Activated naive CD8-positive, alpha-beta T cell (primary cell): ENCODE measurements at regions not wholly inside any gene's neighbourhood (a gene's known extent, or its start where the extent isn't known, plus 50 kb on each side); places are given as distances from the start of the nearest gene placed in this dataset.
"Not testable (repeated sequence)": the region's sequence is repeated elsewhere in the genome, so short reads cannot be mapped to it uniquely, and the experiment has no call there.

Source experiments
- H3K27ac Mint-ChIP-seq: one replicate; pipeline ENCODE4 v1.8.0; 2021; ENCODE audit warnings: mixed read lengths
- H3K27me3 Mint-ChIP-seq: one replicate; pipeline ENCODE4 v1.8.0; 2021; ENCODE audit warnings: mixed read lengths
- H3K36me3 Mint-ChIP-seq: one replicate; pipeline ENCODE4 v1.8.0; 2021; ENCODE audit warnings: mixed read lengths
- H3K4me1 Mint-ChIP-seq: one replicate; pipeline ENCODE4 v1.8.0; 2021; ENCODE audit warnings: low read depth, mixed read lengths
- H3K4me3 Mint-ChIP-seq: one replicate; pipeline ENCODE4 v1.8.0; 2021; ENCODE audit warnings: mild to moderate bottlenecking, mixed read lengths
- H3K9me3 Mint-ChIP-seq: one replicate; pipeline ENCODE4 v1.8.0; 2021; ENCODE audit warnings: low read depth, mixed read lengths

GRCh38 chr3:137820366-137820765 is 56.3 kb downstream of the SOX14 start:
- Mint-ChIP-seq H3K4me3 (no peak overlapping the region), H3K27me3 (peaks cover 7% of the 10 kb centered on the region), H3K4me1 (no peaks in the 10 kb centered on the region), H3K27ac (no peak overlapping the region), H3K9me3 (no peaks in the 10 kb centered on the region), H3K36me3 (no peaks in the 10 kb centered on the region)

GRCh38 chr3:137835096-137835495 is 71.0 kb downstream of the SOX14 start:
- Mint-ChIP-seq H3K27me3 (no peaks in the 10 kb centered on the region), H3K9me3 (no peaks in the 10 kb centered on the region), H3K4me1 (no peaks in the 10 kb centered on the region), H3K36me3 (no peaks in the 10 kb centered on the region), H3K4me3 (no peak overlapping the region), H3K27ac (no peak overlapping the region)

- Mint-ChIP-seq H3K27ac (no peak overlapping the region), H3K27me3 (peaks cover 6% of the 10 kb centered on the region), H3K4me3 (no peak overlapping the region), H3K4me1 (no peaks in the 10 kb centered on the region), H3K36me3 (no peaks in the 10 kb centered on the region), H3K9me3 (no peaks in the 10 kb centered on the region)
Observed at GRCh38 chr3:137845194-137845593, 81.1 kb downstream of the SOX14 start.

GRCh38 chr3:137845666-137846065 is 81.6 kb downstream of the SOX14 start:
- no peaks in the 10 kb centered on the region for H3K36me3 Mint-ChIP-seq
- no peaks in the 10 kb centered on the region for H3K9me3 Mint-ChIP-seq
- no peaks in the 10 kb centered on the region for H3K4me1 Mint-ChIP-seq
- H3K27ac Mint-ChIP-seq, result no peak overlapping the region
- H3K27me3 Mint-ChIP-seq, result peaks cover 6% of the 10 kb centered on the region
- H3K4me3 Mint-ChIP-seq, result no peak overlapping the region

GRCh38 chr3:137852391-137852830 is 88.3 kb downstream of the SOX14 start:
- H3K36me3 Mint-ChIP-seq, result no peaks in the 10 kb centered on the region
- no peaks in the 10 kb centered on the region for H3K4me1 Mint-ChIP-seq
- no peak overlapping the region for H3K27ac Mint-ChIP-seq
- no peak overlapping the region for H3K4me3 Mint-ChIP-seq
- H3K9me3 Mint-ChIP-seq, result no peaks in the 10 kb centered on the region
- H3K27me3 Mint-ChIP-seq, result peaks cover 6% of the 10 kb centered on the region

GRCh38 chr3:137854533-137855261 is 90.6 kb downstream of the SOX14 start:
- Mint-ChIP-seq H3K27ac (no peak overlapping the region), H3K4me1 (no peaks in the 10 kb centered on the region)

GRCh38 chr3:137866001-137866400 is 101.9 kb downstream of the SOX14 start:
- peaks cover 5% of the 10 kb centered on the region for H3K27me3 Mint-ChIP-seq
- H3K9me3 Mint-ChIP-seq, result peaks cover 19% of the 10 kb centered on the region
- H3K4me3 Mint-ChIP-seq, result no peak overlapping the region
- H3K27ac Mint-ChIP-seq, result no peak overlapping the region
- no peaks in the 10 kb centered on the region for H3K36me3 Mint-ChIP-seq
- H3K4me1 Mint-ChIP-seq, result no peaks in the 10 kb centered on the region

More at GRCh38 chr3:137854533-137855261, 90.6 kb downstream of the SOX14 start:
- Mint-ChIP-seq H3K36me3 (no peaks in the 10 kb centered on the region), H3K27me3 (peaks cover 6% of the 10 kb centered on the region), H3K4me3 (no peak overlapping the region), H3K9me3 (no peaks in the 10 kb centered on the region)

GRCh38 chr3:137866933-137867332 is 102.8 kb downstream of the SOX14 start:
- H3K4me3 Mint-ChIP-seq, result no peak overlapping the region
- H3K9me3 Mint-ChIP-seq, result peaks cover 27% of the 10 kb centered on the region
- peaks cover 5% of the 10 kb centered on the region for H3K27me3 Mint-ChIP-seq
- H3K27ac Mint-ChIP-seq, result no peak overlapping the region
- H3K4me1 Mint-ChIP-seq, result no peaks in the 10 kb centered on the region
- H3K36me3 Mint-ChIP-seq, result no peaks in the 10 kb centered on the region

- H3K36me3 Mint-ChIP-seq, result no peaks in the 10 kb centered on the region
- peaks cover 27% of the 10 kb centered on the region for H3K9me3 Mint-ChIP-seq
- no peak overlapping the region for H3K27ac Mint-ChIP-seq
- peaks cover 3% of the 10 kb centered on the region for H3K27me3 Mint-ChIP-seq
- no peaks in the 10 kb centered on the region for H3K4me1 Mint-ChIP-seq
- no peak overlapping the region for H3K4me3 Mint-ChIP-seq
Observed at GRCh38 chr3:137867611-137868010, 103.5 kb downstream of the SOX14 start.

- Mint-ChIP-seq H3K4me1 (no peaks in the 10 kb centered on the region), H3K27me3 (peaks cover 3% of the 10 kb centered on the region), H3K36me3 (no peaks in the 10 kb centered on the region), H3K9me3 (peaks cover 27% of the 10 kb centered on the region), H3K4me3 (no peak overlapping the region), H3K27ac (no peak overlapping the region)
Observed at GRCh38 chr3:137869022-137869421, 104.9 kb downstream of the SOX14 start.

- H3K36me3 Mint-ChIP-seq, H3K4me3 Mint-ChIP-seq, H3K27me3 Mint-ChIP-seq, H3K27ac Mint-ChIP-seq, H3K4me1 Mint-ChIP-seq: not testable (repeated sequence)
- H3K9me3 Mint-ChIP-seq, result peaks cover 36% of the 10 kb centered on the region
Observed at GRCh38 chr3:137872589-137872988, 108.5 kb downstream of the SOX14 start.

GRCh38 chr3:137896842-137897241 is 113.1 kb upstream of the CLDN18 start:
- not testable (repeated sequence) for H3K36me3 Mint-ChIP-seq, H3K4me1 Mint-ChIP-seq, H3K27ac Mint-ChIP-seq, H3K9me3 Mint-ChIP-seq, H3K4me3 Mint-ChIP-seq
- peaks cover 10% of the 10 kb centered on the region for H3K27me3 Mint-ChIP-seq

GRCh38 chr3:137906985-137907649 is 102.8 kb upstream of the CLDN18 start:
- Mint-ChIP-seq H3K4me3 (no peak overlapping the region), H3K4me1 (no peaks in the 10 kb centered on the region), H3K27me3 (peaks cover 1% of the 10 kb centered on the region), H3K27ac (no peak overlapping the region), H3K9me3 (peaks cover 8% of the 10 kb centered on the region), H3K36me3 (no peaks in the 10 kb centered on the region)

GRCh38 chr3:137924628-137925027 is 85.3 kb upstream of the CLDN18 start:
- Mint-ChIP-seq H3K4me3 (no peak overlapping the region), H3K27ac (no peak overlapping the region), H3K27me3 (peaks cover 10% of the 10 kb centered on the region), H3K36me3 (no peaks in the 10 kb centered on the region), H3K4me1 (no peaks in the 10 kb centered on the region), H3K9me3 (no peaks in the 10 kb centered on the region)

- Mint-ChIP-seq H3K27me3 (peaks cover 9% of the 10 kb centered on the region), H3K27ac (no peak overlapping the region), H3K4me1 (no peaks in the 10 kb centered on the region), H3K9me3 (no peaks in the 10 kb centered on the region), H3K4me3 (no peak overlapping the region), H3K36me3 (no peaks in the 10 kb centered on the region)
Observed at GRCh38 chr3:137925080-137925479, 84.9 kb upstream of the CLDN18 start.

GRCh38 chr3:137926991-137927390 is 83.0 kb upstream of the CLDN18 start:
- H3K4me3 Mint-ChIP-seq, result no peak overlapping the region
- peaks cover 9% of the 10 kb centered on the region for H3K27me3 Mint-ChIP-seq
- H3K9me3 Mint-ChIP-seq, result no peaks in the 10 kb centered on the region
- no peak overlapping the region for H3K27ac Mint-ChIP-seq
- H3K36me3 Mint-ChIP-seq, result no peaks in the 10 kb centered on the region
- H3K4me1 Mint-ChIP-seq, result no peaks in the 10 kb centered on the region
